HL-60 (cell line): ENCODE measurements at regions not wholly inside any gene's neighbourhood (a gene's known extent, or its start where the extent isn't known, plus 50 kb on each side); places are given as distances from the start of the nearest gene placed in this dataset.
A peak's percentile ranks its signal among the peaks of the same experiment; 100 is the strongest.
"Not testable (repeated sequence)": the region's sequence is repeated elsewhere in the genome, so short reads cannot be mapped to it uniquely, and the experiment has no call there.

Source experiments
- DNase-seq, 2 experiments: peaks; one replicate each; pipeline ENCODE4 v3.0.0-alpha.2; 2010 to 2020; ENCODE audit warnings: low read depth in 1 of 2, low spot score in 1 of 2
- H3K27ac ChIP-seq: fragments of 250-450 bp; sonication (Bioruptor Pico); replicated peaks from 2 replicates; pipeline ENCODE4 v1.5.1; 2020; ENCODE audit warnings: mild to moderate bottlenecking, moderate library complexity
- H3K27me3 ChIP-seq: fragments of 250-450 bp; sonication (Bioruptor Pico); 2 replicates; pipeline ENCODE4 v1.5.1; 2021; ENCODE audit warnings: mild to moderate bottlenecking, moderate library complexity; ENCODE audit not compliant: insufficient read depth, poor library complexity, severe bottlenecking
- H3K4me3 ChIP-seq: replicated peaks from 2 replicates; pipeline ENCODE4 v1.5.1; 2011; ENCODE audit warnings: mild to moderate bottlenecking, control low read depth, low read length; ENCODE audit not compliant: insufficient read depth
- GABPA ChIP-seq: IDR thresholded peaks from 2 replicates; pipeline ENCODE4 v1.6.1; 2012; ENCODE audit warnings: low read depth
- POLR2AphosphoS5 ChIP-seq: IDR thresholded peaks from 2 replicates; pipeline ENCODE4 v1.6.1; 2012; ENCODE audit warnings: low read depth
- SPI1 ChIP-seq: IDR thresholded peaks from 2 replicates; pipeline ENCODE4 v1.6.1; 2012; ENCODE audit warnings: low read depth, mild to moderate bottlenecking, borderline replicate concordance
- TF ChIP-seq, protein P1 (sequence below): IDR thresholded peaks from 2 replicates; pipeline ENCODE4 v1.6.1; 2012; ENCODE audit warnings: low read depth; ENCODE audit not compliant: insufficient replicate concordance
- TF ChIP-seq, protein P2 (sequence below): IDR thresholded peaks from one replicate; pipeline ENCODE4 v1.5.1; 2011; ENCODE audit warnings: low read length, control low read depth, inconsistent platforms; ENCODE audit not compliant: insufficient read depth

DNA sequence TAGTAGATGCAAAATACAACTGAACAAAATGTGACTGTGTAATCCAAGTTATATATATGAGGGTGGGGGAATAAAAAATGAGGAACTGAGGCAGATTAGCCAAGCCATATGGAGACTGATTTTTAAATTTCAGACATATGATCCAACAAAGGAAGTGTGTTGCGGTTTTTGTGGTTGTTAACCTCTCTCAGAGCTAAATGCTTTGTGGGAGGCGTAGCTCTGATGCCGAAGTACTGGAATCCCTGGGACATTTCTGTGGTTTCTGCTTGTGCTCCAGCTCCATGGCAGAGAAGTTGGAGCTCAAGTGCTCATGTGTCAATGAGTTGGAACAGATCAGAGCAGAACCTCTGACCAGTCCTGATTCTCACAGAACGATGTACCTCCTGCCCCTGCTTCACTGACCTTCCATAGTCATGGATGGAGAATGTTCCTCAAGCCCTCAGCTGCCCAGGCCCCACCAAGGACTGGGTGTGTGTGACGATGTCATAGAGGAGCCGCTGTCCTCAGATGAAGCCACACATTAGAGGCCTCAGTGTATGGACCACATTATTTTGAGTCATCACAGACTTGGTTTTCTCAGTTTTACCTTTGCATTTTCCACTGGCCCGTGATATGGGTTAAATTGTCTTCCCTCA lies 107.6 kb downstream of the SOX1 start:
- no peak for TF ChIP-seq GABPA
- TF ChIP-seq, protein P1, sequence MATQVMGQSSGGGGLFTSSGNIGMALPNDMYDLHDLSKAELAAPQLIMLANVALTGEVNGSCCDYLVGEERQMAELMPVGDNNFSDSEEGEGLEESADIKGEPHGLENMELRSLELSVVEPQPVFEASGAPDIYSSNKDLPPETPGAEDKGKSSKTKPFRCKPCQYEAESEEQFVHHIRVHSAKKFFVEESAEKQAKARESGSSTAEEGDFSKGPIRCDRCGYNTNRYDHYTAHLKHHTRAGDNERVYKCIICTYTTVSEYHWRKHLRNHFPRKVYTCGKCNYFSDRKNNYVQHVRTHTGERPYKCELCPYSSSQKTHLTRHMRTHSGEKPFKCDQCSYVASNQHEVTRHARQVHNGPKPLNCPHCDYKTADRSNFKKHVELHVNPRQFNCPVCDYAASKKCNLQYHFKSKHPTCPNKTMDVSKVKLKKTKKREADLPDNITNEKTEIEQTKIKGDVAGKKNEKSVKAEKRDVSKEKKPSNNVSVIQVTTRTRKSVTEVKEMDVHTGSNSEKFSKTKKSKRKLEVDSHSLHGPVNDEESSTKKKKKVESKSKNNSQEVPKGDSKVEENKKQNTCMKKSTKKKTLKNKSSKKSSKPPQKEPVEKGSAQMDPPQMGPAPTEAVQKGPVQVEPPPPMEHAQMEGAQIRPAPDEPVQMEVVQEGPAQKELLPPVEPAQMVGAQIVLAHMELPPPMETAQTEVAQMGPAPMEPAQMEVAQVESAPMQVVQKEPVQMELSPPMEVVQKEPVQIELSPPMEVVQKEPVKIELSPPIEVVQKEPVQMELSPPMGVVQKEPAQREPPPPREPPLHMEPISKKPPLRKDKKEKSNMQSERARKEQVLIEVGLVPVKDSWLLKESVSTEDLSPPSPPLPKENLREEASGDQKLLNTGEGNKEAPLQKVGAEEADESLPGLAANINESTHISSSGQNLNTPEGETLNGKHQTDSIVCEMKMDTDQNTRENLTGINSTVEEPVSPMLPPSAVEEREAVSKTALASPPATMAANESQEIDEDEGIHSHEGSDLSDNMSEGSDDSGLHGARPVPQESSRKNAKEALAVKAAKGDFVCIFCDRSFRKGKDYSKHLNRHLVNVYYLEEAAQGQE: no peak
- TF ChIP-seq, protein P2, sequence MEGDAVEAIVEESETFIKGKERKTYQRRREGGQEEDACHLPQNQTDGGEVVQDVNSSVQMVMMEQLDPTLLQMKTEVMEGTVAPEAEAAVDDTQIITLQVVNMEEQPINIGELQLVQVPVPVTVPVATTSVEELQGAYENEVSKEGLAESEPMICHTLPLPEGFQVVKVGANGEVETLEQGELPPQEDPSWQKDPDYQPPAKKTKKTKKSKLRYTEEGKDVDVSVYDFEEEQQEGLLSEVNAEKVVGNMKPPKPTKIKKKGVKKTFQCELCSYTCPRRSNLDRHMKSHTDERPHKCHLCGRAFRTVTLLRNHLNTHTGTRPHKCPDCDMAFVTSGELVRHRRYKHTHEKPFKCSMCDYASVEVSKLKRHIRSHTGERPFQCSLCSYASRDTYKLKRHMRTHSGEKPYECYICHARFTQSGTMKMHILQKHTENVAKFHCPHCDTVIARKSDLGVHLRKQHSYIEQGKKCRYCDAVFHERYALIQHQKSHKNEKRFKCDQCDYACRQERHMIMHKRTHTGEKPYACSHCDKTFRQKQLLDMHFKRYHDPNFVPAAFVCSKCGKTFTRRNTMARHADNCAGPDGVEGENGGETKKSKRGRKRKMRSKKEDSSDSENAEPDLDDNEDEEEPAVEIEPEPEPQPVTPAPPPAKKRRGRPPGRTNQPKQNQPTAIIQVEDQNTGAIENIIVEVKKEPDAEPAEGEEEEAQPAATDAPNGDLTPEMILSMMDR: no peak
- TF ChIP-seq SPI1: peak; percentile 83
- TF ChIP-seq POLR2AphosphoS5: peak; percentile 69
- no peak overlapping the region for H3K27ac ChIP-seq
- no peaks in the 10 kb centered on the region for H3K27me3 ChIP-seq
- no peak overlapping the region for H3K4me3 ChIP-seq
- DNase-seq: peak in 1 of 2 experiments; percentile 67

DNA sequence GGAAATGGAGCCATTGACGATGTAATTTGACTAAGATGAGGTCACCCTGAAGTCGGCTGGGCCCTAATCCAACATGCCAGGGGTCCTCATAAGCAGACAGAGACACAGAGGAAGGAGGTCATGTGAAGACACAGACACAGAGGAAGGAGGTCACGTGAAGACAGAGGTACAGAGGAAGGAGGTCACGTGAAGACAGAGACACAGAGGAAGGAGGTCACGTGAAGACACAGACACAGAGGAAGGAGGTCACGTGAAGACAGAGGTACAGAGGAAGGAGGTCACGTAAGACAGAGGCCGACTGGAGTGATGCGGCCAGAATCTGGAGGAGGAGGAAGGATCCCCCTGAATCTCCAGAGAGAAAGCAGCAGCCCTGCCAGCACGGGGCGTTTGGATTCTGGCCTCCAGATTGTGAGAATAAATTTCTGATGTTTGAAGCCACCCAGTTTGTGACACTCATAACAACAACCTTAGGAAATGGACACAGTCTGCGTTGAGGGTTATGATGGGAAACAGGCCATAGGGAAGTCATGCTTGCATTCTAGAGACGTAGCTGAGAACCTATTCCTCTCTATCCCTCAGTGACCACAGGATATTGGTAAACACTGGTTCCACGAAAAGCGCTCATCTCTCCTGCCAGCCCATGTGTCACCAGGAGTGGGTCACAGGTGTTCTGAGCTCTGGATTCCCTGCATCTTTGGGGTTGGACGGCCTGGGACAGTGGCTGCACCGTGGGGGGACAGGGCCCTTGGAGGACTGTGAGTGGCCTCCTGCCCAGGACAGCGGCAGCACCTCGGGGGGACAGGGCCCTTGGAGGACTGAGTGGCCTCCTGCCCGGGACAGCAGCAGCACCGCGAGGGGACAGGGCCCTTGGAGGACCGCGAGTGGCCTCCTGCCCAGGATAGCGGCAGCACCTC lies 108.5 kb downstream of the SOX1 start:
- Histone ChIP-seq H3K27me3 (no peaks in the 10 kb centered on the region), H3K27ac (no peak overlapping the region), H3K4me3 (no peak overlapping the region)
- no peak for TF ChIP-seq GABPA
- TF ChIP-seq, protein P2: no peak
- no peak for TF ChIP-seq POLR2AphosphoS5
- TF ChIP-seq SPI1: no peak
- TF ChIP-seq, protein P1: no peak
- peak in 1 of 2 experiments; percentile 9 for DNase-seq

DNA sequence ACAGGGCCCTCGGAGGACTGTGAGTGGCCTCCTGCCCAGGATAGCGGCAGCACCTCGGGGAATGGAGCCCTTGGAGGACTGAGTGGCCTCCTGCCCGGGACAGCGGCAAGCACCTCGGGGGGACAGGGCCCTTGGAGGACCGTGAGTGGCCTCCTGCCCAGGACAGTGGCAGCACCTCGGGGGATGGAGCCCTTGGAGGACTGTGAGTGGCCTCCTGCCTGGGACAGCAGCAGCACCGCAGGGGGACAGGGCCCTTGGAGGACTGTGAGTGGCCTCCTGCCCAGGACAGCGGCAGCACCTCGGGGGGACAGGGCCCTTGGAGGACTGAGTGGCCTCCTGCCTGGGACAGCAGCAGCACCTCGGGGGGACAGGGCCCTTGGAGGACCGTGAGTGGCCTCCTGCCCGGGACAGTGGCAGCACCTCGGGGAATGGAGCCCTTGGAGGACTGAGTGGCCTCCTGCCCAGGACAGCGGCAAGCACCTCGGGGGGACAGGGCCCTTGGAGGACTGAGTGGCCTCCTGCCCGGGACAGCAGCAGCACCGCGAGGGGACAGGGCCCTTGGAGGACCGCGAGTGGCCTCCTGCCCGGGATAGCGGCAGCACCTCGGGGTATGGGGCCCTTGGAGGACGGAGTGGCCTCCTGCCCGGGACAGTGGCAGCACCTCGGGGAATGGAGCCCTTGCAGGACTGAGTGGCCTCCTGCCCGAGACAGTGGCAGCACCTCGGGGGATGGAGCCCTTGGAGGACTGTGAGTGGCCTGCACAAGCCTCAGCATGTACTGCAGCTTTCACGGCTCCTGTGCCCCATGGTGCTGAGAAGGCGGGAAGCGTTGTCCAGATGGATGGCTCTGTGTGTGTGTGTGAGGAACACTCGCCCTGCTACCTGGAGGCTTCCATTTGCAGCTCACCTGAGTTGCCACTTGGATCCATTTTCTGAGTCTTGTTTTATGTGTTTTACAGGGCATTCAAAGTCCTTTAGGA lies 109.5 kb downstream of the SOX1 start:
- H3K4me3 ChIP-seq, H3K27ac ChIP-seq, DNase-seq, H3K27me3 ChIP-seq: not testable (repeated sequence)
